ENCODE measurements at regions not wholly inside any gene's neighbourhood (a gene's known extent, or its start where the extent isn't known, plus 50 kb on each side); places are given as distances from the start of the nearest gene placed in this dataset.

DNA sequence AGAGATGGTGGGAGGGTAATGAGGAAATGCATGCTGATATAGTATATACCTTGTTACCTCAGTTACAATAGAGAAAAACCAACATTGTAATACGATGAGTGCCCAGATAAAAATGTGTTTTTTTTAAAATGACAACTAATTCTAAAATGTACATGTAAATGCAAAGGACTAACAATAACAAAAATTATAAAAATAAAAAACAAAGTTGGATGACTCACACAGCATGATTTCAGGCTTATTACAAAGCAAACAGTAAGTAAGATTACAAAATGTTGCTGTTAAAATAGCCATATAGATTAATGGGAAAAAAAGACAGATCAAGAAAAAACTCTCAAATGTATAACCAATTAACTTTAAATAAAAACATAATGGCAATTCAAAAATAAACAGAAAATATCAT is 1099.4 kb downstream of the FSCB start:
- TF ChIP-seq ZBTB21 (tag by site-specific recombination; IDR thresholded peaks at IDR 0.05) (no peak), ZNF311 (tag by site-specific recombination; IDR thresholded peaks at IDR 0.05; ENCODE audit: borderline replicate concordance) (no peak), KLF16 (tag by site-specific recombination; IDR thresholded peaks at IDR 0.05) (no peak), PRDM6 (tag by site-specific recombination; IDR thresholded peaks at IDR 0.05) (no peak), ZNF558 (tag by site-specific recombination; IDR thresholded peaks at IDR 0.05) (no peak), KLF10 (tag by site-specific recombination; IDR thresholded peaks at IDR 0.05) (no peak), MYNN (tag by site-specific recombination; IDR thresholded peaks at IDR 0.05; ENCODE audit: borderline replicate concordance) (no peak), ZNF585B (tag by site-specific recombination; IDR thresholded peaks at IDR 0.05) (no peak), ZBTB49 (tag by site-specific recombination; IDR thresholded peaks at IDR 0.05; ENCODE audit: low read depth) (no peak), ZNF530 (tag by site-specific recombination; IDR thresholded peaks at IDR 0.05; ENCODE audit: low read depth) (no peak)
- TF ChIP-seq, protein P1, sequence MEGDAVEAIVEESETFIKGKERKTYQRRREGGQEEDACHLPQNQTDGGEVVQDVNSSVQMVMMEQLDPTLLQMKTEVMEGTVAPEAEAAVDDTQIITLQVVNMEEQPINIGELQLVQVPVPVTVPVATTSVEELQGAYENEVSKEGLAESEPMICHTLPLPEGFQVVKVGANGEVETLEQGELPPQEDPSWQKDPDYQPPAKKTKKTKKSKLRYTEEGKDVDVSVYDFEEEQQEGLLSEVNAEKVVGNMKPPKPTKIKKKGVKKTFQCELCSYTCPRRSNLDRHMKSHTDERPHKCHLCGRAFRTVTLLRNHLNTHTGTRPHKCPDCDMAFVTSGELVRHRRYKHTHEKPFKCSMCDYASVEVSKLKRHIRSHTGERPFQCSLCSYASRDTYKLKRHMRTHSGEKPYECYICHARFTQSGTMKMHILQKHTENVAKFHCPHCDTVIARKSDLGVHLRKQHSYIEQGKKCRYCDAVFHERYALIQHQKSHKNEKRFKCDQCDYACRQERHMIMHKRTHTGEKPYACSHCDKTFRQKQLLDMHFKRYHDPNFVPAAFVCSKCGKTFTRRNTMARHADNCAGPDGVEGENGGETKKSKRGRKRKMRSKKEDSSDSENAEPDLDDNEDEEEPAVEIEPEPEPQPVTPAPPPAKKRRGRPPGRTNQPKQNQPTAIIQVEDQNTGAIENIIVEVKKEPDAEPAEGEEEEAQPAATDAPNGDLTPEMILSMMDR (tag by site-specific recombination; IDR thresholded peaks at IDR 0.05), result no peak
- TF ChIP-seq, protein P2, sequence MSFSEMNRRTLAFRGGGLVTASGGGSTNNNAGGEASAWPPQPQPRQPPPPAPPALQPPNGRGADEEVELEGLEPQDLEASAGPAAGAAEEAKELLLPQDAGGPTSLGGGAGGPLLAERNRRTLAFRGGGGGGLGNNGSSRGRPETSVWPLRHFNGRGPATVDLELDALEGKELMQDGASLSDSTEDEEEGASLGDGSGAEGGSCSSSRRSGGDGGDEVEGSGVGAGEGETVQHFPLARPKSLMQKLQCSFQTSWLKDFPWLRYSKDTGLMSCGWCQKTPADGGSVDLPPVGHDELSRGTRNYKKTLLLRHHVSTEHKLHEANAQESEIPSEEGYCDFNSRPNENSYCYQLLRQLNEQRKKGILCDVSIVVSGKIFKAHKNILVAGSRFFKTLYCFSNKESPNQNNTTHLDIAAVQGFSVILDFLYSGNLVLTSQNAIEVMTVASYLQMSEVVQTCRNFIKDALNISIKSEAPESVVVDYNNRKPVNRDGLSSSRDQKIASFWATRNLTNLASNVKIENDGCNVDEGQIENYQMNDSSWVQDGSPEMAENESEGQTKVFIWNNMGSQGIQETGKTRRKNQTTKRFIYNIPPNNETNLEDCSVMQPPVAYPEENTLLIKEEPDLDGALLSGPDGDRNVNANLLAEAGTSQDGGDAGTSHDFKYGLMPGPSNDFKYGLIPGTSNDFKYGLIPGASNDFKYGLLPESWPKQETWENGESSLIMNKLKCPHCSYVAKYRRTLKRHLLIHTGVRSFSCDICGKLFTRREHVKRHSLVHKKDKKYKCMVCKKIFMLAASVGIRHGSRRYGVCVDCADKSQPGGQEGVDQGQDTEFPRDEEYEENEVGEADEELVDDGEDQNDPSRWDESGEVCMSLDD (tag by site-specific recombination; IDR thresholded peaks at IDR 0.05), result no peak
- TF ChIP-seq, protein P3, sequence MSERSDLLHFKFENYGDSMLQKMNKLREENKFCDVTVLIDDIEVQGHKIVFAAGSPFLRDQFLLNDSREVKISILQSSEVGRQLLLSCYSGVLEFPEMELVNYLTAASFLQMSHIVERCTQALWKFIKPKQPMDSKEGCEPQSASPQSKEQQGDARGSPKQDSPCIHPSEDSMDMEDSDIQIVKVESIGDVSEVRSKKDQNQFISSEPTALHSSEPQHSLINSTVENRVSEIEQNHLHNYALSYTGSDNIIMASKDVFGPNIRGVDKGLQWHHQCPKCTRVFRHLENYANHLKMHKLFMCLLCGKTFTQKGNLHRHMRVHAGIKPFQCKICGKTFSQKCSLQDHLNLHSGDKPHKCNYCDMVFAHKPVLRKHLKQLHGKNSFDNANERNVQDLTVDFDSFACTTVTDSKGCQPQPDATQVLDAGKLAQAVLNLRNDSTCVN (tag by site-specific recombination; optimal IDR thresholded peaks at IDR 0.05), result no peak

Data from HEK293 (cell line).